CD14-positive monocyte (primary cell): ENCODE measurements at regions not wholly inside any gene's neighbourhood (a gene's known extent, or its start where the extent isn't known, plus 50 kb on each side); places are given as distances from the start of the nearest gene placed in this dataset.

Experiments used
- DNase-seq, 3 donors: peaks; one replicate each; pipeline ENCODE4 v3.0.0-alpha.2; 2011 to 2022
- H2AFZ ChIP-seq: 2 replicates; pipeline ENCODE4 v1.6.0; 2012; ENCODE audit warnings: mild to moderate bottlenecking, low read depth, low read length, inconsistent platforms; ENCODE audit not compliant: insufficient read depth, poor library complexity, severe bottlenecking
- H3K27ac ChIP-seq, 2 donors: 1 replicate in 1 of 2; 2 replicates in 1 of 2; pipeline ENCODE4 v1.5.1; 2012 to 2013; ENCODE audit warnings: low read length in 2 of 2, control low read depth in 1 of 2, inconsistent platforms in 1 of 2, low read depth in 1 of 2, mild to moderate bottlenecking in 1 of 2
- H3K27me3 ChIP-seq, 2 donors: one replicate each; pipeline versions ENCODE4 v1.6.0 to v1.6.1; 2011 to 2013; ENCODE audit warnings: low read length in 2 of 2; ENCODE audit not compliant: control insufficient read depth in 2 of 2, insufficient read depth in 2 of 2
- H3K36me3 ChIP-seq, 2 donors: replicated peaks in 1 of 2; 1 replicate in 1 of 2; 2 replicates in 1 of 2; pipeline versions ENCODE4 v1.5.1 to v1.6.1; 2012 to 2013; ENCODE audit warnings: low read length in 2 of 2, control low read depth in 1 of 2, inconsistent platforms in 1 of 2, mild to moderate bottlenecking in 1 of 2; ENCODE audit not compliant: insufficient read depth in 2 of 2, control insufficient read depth in 1 of 2
- H3K4me1 ChIP-seq, 2 donors: 1 replicate in 1 of 2; 2 replicates in 1 of 2; pipeline versions ENCODE4 v1.5.1 to v1.6.1; 2012 to 2013; ENCODE audit warnings: low read length in 2 of 2, control low read depth in 1 of 2, inconsistent platforms in 1 of 2, mild to moderate bottlenecking in 1 of 2, moderate library complexity in 1 of 2; ENCODE audit not compliant: insufficient read depth in 2 of 2, control insufficient read depth in 1 of 2
- H3K4me2 ChIP-seq: replicated peaks from 2 replicates; pipeline ENCODE3; 2012; ENCODE audit warnings: low read length, moderate library complexity, mild to moderate bottlenecking; ENCODE audit not compliant: poor library complexity, severe bottlenecking; ENCODE audit errors: extremely low read depth
- H3K4me3 ChIP-seq, 3 experiments: fragments of 200-600 bp in 1 of 3; sonication (generic) in 1 of 3; replicated peaks in 1 of 3; 1 replicate in 2 of 3; 2 replicates in 1 of 3; pipeline ENCODE4 v1.5.1; 2011 to 2013; ENCODE audit warnings: low read length in 3 of 3, mild to moderate bottlenecking in 3 of 3, control low read depth in 2 of 3, low read depth in 2 of 3, inconsistent platforms in 1 of 3, moderate library complexity in 1 of 3
- H3K79me2 ChIP-seq: 2 replicates; pipeline ENCODE4 v1.6.0; 2012; ENCODE audit warnings: mild to moderate bottlenecking, control low read depth, inconsistent platforms, low read length, moderate library complexity; ENCODE audit not compliant: insufficient read depth
- H3K9ac ChIP-seq: 2 replicates; pipeline ENCODE4 v1.6.0; 2017; ENCODE audit warnings: low read length, mild to moderate bottlenecking; ENCODE audit not compliant: insufficient read depth, poor library complexity, severe bottlenecking
- H3K9me3 ChIP-seq, 2 donors: replicated peaks in 1 of 2; 1 replicate in 1 of 2; 2 replicates in 1 of 2; pipeline versions ENCODE4 v1.5.1 to v1.6.1; 2012 to 2013; ENCODE audit warnings: low read length in 2 of 2, control low read depth in 1 of 2; ENCODE audit not compliant: control insufficient read depth in 1 of 2, insufficient read depth in 1 of 2
- H4K20me1 ChIP-seq: 2 replicates; pipeline ENCODE4 v1.6.0; 2012; ENCODE audit warnings: mild to moderate bottlenecking, low read length, control low read depth, moderate library complexity; ENCODE audit not compliant: insufficient read depth
- H3K27ac Mint-ChIP-seq, 7 donors: one replicate each; pipeline ENCODE4 v1.8.0; 2020; ENCODE audit warnings: mild to moderate bottlenecking in 7 of 7, mixed read lengths in 7 of 7, moderate library complexity in 6 of 7, inconsistent platforms in 2 of 7
- H3K27me3 Mint-ChIP-seq, 3 donors: one replicate each; pipeline ENCODE4 v1.8.0; 2021 to 2022; ENCODE audit warnings: low read depth in 3 of 3, mild to moderate bottlenecking in 3 of 3, mixed read lengths in 3 of 3, moderate library complexity in 3 of 3, inconsistent platforms in 1 of 3
- H3K36me3 Mint-ChIP-seq, 2 donors: one replicate each; pipeline ENCODE4 v1.8.0; 2020; ENCODE audit warnings: mixed read lengths in 2 of 2, inconsistent platforms in 1 of 2, mild to moderate bottlenecking in 1 of 2
- H3K4me1 Mint-ChIP-seq: one replicate; pipeline ENCODE4 v1.8.0; 2020; ENCODE audit warnings: mild to moderate bottlenecking, mixed read lengths
- H3K4me3 Mint-ChIP-seq, 2 donors: one replicate each; pipeline ENCODE4 v1.8.0; 2020; ENCODE audit warnings: mild to moderate bottlenecking in 2 of 2, mixed read lengths in 2 of 2, moderate library complexity in 1 of 2
- H3K9me3 Mint-ChIP-seq, 7 donors: one replicate each; pipeline ENCODE4 v1.8.0; 2020 to 2022; ENCODE audit warnings: mixed read lengths in 7 of 7, mild to moderate bottlenecking in 6 of 7, moderate library complexity in 6 of 7, inconsistent platforms in 2 of 7
- WGBS: methylation state at CpG from one replicate; pipeline ENCODE4 v1.1.5; 2013; ENCODE audit warnings: missing lambda C conversion rate; ENCODE audit not compliant: insufficient coverage; 5-methylcytosine and 5-hydroxymethylcytosine counted together
- intact Hi-C, 2 donors: fragments of 100-400 bp; cut with micrococcal nuclease; formaldehyde crosslinking; loops; one replicate each; pipeline versions ENCODE4 v1.15.0 to v1.15.1; 2023
- TF ChIP-seq, protein P1 (sequence below): fragments of 200-600 bp; IDR thresholded peaks from one replicate; pipeline ENCODE4 v1.8.0; 2022; ENCODE audit warnings: antibody characterized with exemption, mild to moderate bottlenecking

DNA sequence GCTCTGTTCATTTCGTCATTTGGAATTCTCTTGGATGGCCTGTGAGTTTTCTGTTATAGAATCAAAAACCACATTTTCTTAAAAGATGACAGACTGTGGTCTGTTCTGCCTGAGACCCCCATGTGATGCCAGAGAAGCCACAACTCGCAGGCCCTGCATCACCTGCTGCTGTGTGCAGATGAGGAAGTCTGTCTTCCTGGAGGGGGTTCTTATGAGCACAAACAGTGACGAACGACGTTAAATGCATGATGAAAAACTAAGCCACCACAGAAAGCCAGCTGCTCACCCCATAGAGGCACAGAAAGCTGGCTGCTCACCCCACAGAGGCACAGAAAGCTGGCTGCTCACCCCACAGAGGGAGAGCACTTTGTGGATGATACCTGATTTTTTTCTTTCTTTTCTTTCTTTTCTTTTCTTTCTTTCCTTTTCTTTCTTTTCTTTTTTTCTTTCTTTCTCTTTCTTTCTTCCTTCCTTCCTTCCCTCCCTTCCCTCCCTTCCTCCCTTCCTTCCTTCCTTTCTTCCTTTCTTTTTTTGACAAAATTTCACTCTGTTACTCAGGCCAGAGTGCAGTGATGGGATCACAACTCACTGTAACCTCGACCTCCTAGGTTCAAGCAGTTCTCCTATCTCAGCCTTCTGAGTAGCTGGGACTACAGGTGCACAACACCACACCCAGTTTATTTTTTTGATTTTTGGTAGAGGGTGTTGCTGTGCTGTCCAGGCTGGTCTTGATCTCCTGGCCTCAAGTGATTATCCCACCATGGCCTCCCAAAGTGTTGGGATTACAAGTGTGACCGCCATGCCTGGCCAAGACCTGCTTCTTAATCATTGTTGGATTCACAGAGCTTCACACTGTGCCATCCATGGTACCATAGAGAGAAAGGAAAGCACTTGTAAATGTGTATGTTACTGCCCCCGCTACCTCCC, 1191.4 kb downstream of the UQCRFS1 start:
- TF ChIP-seq, protein P1, sequence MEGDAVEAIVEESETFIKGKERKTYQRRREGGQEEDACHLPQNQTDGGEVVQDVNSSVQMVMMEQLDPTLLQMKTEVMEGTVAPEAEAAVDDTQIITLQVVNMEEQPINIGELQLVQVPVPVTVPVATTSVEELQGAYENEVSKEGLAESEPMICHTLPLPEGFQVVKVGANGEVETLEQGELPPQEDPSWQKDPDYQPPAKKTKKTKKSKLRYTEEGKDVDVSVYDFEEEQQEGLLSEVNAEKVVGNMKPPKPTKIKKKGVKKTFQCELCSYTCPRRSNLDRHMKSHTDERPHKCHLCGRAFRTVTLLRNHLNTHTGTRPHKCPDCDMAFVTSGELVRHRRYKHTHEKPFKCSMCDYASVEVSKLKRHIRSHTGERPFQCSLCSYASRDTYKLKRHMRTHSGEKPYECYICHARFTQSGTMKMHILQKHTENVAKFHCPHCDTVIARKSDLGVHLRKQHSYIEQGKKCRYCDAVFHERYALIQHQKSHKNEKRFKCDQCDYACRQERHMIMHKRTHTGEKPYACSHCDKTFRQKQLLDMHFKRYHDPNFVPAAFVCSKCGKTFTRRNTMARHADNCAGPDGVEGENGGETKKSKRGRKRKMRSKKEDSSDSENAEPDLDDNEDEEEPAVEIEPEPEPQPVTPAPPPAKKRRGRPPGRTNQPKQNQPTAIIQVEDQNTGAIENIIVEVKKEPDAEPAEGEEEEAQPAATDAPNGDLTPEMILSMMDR: no peak
- Mint-ChIP-seq H3K27me3 (no peaks in the 10 kb centered on the region), H3K27ac (no peak overlapping the region), H3K4me3 (no peak overlapping the region), H3K4me1 (no peaks in the 10 kb centered on the region), H3K9me3 (peaks cover 0 to 10% (median 6%) of the 10 kb centered on the region in 7 donors), H3K36me3 (no peaks in the 10 kb centered on the region)
- Histone ChIP-seq H3K4me2 (no peak overlapping the region), H3K4me3 (no peak overlapping the region), H3K27ac (no peak overlapping the region), H3K79me2 (no peaks in the 10 kb centered on the region), H3K9me3 (peaks cover 3 to 6% of the 10 kb centered on the region in 2 donors), H3K27me3 (no peaks in the 10 kb centered on the region), H3K9ac (no peak overlapping the region), H4K20me1 (no peaks in the 10 kb centered on the region), H3K4me1 (no peaks in the 10 kb centered on the region), H2AFZ (no peak overlapping the region), H3K36me3 (no peaks in the 10 kb centered on the region)
- intact Hi-C loops: no loop called here
- 86% methylated on average over 1 of the region's 8 CpGs for WGBS
- no peak for DNase-seq

GRCh38 chr19:28020619-28021258, 1192.2 kb downstream of the UQCRFS1 start:
- DNase-seq: no peak
- Mint-ChIP-seq H3K27me3 (no peaks in the 10 kb centered on the region), H3K36me3 (no peaks in the 10 kb centered on the region), H3K27ac (no peak overlapping the region), H3K9me3 (peaks cover 0 to 10% (median 6%) of the 10 kb centered on the region in 7 donors), H3K4me1 (no peaks in the 10 kb centered on the region), H3K4me3 (no peak overlapping the region)
- Histone ChIP-seq H3K4me1 (no peaks in the 10 kb centered on the region), H2AFZ (no peak overlapping the region), H3K27me3 (no peaks in the 10 kb centered on the region), H3K4me3 (no peak overlapping the region), H3K9me3 (peaks cover 0 to 2% of the 10 kb centered on the region in 2 donors), H3K4me2 (no peak overlapping the region), H3K27ac (no peak overlapping the region), H4K20me1 (no peaks in the 10 kb centered on the region), H3K79me2 (no peaks in the 10 kb centered on the region), H3K36me3 (no peaks in the 10 kb centered on the region), H3K9ac (no peak overlapping the region)
- intact Hi-C loops: no loop called here
- TF ChIP-seq, protein P1: no peak
- 57% methylated on average over 3 of the region's 7 CpGs for WGBS
